Stimulated activated CD4-positive, alpha-beta T cell treated with anti-CD3 and anti-CD28 coated beads, Interleukin-4, amount 100 ng/mL, for 1 hour (primary cell): ENCODE measurements at regions not wholly inside any gene's neighbourhood (a gene's known extent, or its start where the extent isn't known, plus 50 kb on each side); places are given as distances from the start of the nearest gene placed in this dataset.
"Not testable (repeated sequence)": the region's sequence is repeated elsewhere in the genome, so short reads cannot be mapped to it uniquely, and the experiment has no call there.

Source experiments
- DNase-seq: peaks from one replicate; pipeline ENCODE4 v3.0.0-alpha.2; 2020

DNA sequence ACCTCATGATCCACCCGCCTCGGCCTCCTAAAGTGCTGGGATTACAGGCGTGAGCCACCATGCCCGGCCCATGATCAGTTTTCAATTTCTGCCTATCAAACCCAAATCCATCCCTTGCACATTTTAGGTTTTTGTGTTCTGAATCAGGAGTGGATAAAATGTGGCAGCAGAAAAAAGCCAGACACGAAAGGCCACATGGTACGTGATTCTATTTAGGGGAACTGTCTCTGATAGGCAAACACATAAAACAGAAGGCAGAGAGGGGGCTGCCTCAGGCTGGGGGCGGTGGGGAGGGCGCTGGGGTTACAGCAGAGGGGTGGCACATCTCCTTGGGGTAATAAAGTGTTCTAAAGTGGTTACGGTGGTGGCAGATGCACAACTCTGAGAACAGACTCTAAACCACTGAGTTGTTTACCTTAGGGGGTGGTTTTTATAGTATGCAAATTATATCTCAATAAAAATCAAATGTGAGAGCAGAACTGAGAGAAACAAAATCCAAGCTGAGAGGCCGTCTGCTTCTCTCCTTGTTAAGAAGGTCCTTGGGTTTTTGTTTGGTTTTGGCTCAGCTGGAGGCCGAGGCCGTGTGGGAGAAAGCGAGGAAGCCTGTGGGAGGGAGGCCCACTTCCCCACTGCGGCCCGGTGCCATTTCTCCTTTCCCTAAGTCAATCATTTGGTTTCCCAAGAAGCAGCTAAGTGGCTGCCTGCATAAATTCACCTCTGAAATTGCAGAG lies 78.0 kb downstream of the SOWAHC start:
- no peak for DNase-seq

DNA sequence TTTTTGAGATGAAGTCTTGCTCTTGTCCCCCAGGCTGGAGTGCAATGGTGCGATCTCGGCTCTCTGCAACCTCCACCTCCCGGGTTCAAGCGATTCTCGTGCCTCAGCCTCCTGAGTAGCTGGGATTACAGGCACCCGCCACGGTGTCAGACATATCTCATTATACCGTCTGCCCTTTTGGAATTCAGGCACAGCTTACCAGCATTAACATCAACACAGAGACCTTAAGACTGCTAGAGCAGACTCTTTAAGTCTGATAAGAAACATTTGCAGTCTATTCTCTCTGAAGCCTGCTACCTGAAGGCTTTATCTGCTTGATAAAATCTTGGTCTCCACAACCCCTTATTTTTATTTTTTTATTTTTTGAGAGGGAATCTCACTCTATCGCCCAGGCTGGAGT lies 78.7 kb downstream of the SOWAHC start:
- DNase-seq = not testable (repeated sequence)

DNA sequence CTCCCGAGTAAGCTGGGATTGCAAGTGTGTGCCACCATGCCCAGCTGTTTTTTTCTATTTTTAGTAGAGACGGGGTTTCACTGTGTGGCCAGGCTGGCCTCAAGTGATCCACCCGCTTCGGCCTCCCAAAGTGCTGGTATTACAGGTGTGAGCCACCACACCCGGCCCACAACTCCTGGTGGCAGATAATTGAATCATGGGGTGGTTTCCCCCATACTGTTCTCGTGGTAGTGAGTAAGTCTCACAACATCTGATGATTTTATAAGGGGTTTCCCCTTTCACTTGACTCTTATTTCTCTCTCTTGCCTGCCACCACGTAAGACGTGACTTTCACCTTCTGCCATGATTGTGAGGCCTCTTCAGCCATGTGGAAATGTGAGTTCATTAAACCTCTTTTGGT lies 79.1 kb downstream of the SOWAHC start:
- peak; percentile 8 for DNase-seq

DNA sequence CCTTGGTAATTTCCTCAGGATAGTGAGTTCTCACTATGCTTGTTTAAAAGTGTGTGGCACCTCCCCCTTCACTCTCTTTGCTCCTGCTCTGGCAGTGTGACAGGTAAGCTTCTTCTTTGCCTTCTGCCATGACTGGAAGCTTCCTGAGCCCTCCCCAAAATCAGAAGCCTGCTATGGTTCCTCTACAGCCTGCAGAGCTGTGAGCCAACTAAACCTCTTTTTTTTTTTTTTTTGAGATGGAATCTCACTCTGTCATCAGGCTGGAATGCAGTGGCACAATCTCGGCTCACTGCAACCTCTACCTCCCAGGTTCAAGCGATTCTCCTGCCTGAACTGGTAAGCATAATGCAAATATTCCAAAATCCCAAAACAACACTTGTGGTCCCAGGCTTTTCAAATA lies 80.0 kb downstream of the SOWAHC start:
- no peak for DNase-seq

DNA sequence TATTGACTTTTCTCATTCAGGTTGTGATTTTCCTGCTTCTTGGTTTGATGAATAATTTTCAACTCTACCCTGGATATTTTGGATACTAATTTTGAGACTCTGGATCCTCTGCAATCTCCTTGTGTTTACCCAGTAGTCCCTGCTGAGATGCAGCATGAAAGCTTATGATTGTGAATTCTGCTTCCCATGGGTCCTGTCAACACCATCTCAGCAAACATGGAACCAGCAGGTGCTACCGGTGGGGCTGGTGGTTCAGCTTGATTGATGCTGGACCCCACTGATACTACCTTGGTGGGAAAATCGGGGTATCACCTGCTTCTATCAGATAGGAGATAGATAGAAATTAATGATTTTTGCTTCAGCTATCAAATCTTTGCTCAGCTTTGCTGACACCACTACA lies 81.1 kb downstream of the SOWAHC start:
- DNase-seq = no peak

DNA sequence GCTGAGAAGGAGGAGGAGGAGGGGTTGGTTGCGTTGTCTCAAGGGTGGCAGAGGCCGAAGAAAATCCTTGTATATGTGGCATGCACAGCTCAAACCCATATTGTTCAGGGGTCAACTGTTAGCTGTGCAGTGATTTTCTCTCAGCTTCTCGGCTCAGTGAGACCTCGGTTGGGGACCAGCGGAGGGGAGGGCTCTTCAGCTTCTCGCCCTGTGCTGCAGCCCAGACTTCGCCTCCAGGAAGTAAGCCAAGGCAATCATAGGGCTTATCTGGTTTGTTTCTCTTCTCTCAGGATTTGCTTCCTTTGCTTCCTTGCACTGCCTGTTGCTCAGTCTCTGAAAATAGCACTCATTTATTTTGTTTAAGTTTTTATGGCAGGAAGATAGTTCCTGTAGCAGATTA lies 85.5 kb downstream of the SOWAHC start:
- no peak for DNase-seq

DNA sequence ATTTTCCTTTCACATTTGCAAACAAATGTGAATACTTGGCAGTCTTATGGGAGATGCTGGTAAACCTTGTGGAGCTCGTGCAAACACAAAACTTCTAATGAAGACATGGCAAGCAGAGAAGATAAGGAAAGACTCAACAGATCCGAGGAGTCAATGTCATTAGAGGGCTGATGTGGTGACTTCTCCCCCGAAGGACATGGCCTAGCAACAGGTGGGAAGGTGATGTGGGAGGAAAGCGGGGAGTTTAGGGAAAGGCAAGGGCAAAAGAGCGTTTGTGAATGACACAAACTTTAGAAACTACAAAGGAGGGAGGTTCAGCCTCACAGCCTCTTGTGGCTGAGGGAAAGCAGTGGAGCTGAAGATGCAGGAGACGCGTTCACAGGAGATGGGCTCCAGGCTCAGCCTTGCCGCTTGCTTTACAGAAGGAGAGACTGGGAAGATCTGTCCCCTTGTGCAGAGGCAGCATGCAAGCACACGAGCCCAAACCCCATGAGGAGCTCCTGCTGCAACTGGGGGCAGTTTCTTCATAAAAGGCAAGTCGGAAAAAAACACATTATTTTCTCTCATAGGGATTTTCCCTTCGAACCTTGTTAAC lies 86.6 kb downstream of the SOWAHC start:
- no peak for DNase-seq

DNA sequence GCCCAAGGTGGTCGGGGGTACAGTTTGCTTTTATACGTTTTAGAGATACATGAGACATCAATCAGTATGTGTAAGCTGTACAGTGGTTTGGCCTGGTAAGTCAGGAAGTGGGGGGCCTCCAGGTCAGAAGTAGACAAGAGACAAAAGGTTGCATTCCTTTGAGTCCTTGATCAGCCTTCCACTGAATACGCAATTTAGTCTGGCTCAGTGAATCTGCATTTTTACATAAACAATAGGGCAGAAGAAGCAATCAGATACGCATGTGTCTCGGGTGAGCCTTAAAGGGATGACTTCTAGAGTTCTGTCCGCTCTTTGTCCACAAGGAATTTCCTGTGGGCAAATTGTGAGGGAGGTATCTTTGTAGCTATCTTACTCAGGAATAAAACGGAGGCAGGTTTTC lies 87.2 kb downstream of the SOWAHC start:
- no peak for DNase-seq

DNA sequence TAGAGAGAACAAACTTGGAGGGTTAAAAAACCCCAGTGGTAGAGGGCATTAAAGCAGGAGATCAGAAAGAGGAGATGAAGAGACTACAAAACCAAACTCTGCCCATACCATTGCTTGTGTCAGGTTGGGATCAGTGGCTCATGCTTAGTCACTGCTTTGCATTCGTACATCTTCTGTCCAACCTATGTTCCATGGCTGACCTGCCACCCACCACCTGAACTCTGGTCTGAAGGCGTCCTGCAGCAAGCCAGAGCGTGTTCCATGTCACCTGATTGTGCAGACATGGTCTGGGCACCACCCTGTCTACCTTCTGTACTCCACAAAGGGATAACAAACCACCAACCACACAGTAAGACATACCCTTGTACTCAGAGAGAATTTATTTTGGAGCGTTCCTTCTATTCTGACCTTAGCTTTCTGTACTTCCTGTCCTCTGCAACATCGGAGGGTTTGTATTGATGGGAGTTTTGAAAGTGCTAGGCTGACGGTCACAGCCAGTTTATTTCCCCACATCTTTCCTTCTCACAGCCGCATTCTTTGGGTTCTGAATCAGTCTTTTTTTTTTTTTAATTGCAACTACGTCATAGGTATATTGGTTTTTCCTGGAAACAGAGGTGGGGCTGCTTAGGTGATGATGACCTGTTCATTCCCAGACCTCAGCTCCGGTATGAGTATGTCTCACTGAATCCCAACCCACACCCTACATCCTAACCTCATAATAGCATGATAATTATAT lies 88.3 kb downstream of the SOWAHC start:
- no peak for DNase-seq

DNA sequence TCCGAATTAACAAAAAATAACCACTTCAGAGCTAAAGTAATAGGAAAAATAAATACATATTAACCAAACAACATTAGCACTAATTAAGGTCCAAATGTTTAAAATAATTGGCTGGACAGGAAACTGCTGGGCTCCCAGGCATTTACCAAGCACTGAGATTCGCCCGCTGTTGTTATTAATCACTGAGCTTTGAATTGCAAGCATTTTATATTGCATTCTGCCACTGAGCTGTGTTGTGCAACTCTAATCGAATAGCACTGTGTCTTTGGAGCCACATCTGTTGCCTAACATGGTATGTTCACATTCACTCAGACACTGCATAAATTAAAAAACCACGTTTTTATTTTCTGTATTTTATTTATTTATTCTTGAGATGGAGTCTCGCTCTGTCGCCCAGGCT lies 88.9 kb downstream of the SOWAHC start:
- no peak for DNase-seq

DNA sequence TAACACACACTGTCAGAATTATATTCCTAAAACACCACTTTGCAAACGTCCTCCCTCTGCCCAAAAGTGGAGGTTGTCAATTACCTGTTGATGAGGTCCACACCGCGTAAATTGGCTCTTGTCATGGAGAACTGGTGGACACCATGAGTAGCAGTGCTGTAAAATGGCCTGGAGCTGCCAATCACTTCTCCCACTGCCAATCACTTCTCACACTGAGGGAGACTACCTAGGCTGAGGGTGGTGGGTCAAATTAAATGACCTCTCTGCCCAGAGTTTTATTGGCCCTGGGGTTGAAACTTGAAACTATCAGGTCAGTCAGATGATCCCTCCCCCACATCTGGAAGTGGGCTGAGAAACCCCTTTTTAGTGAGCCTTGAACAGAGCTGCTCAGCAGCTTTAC lies 89.6 kb downstream of the SOWAHC start:
- DNase-seq = no peak

DNA sequence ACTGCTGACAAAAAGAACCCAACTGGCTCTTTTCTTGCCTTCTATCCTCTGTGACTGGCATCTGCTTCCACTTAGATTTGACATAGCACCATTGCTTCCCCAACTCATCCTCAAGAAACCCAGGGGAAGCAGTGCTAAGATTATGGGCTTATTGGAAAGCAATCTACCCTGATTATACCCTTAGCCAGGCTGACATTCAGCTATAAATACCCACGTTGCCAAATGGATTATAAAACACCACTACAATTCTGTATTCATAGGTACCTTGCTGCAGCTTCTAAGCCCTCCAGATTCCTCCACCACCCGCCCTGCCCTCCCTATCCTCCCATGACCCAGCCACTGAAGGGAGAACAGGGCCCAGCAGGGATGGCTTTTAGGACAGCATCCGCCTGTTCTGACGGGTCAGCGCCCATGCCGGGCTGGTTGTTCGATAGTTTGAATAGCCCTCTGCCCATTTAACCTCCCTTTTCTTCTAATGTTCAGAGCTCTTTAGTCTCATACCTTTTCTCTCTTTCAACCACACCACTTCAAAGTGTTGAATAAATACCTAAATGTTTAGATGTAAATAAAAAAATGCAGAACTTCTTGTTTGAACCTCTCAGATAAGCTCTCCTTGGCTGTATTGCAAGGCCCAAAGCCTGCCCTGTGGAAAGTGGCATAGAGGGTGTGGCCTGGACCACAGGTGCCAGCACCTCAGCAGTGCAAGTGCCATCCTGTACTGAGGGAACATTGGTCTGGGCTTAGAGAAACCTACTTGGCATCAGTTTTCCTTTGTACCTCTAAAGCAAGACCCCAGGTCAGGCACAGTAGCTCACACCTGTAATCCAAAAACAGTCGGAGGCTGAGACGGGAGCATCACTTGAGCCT lies 86.6 kb upstream of the RGPD5 start:
- DNase-seq = no peak

DNA sequence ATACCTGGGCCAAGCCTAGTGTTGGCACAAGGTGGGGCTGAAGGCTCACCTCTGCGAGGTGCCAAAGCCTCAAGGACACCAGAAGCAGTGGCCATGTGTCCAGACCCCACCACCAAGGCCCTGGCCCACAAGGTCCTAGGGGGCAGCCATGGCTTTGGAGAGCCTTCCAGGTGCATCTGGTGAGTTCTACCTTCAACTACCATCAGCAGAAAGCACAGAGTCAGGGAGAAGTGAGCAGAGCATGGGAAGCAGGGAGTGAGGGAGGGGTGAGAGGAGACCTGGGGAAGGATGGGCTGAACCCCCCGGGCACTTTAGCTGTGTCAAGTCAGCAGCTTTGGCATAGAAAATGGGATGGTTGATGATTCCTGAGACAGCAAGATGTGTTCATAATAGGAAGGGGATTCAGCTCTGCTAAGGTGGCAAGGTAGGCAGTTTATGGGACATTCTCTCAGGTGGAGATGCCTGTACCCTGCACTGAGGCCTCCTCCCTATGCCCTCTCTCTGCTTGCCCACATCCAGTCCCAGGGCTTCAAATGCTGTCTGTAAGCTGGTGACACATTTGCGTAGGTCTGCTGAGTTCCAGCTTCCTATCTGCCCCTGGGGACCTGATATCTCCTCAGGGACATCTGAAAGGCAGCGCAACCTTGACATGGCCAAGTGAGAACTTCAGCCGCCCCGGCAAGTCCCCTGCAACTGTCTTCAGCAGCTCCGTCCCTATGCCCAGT lies 83.4 kb upstream of the RGPD5 start:
- no peak for DNase-seq

DNA sequence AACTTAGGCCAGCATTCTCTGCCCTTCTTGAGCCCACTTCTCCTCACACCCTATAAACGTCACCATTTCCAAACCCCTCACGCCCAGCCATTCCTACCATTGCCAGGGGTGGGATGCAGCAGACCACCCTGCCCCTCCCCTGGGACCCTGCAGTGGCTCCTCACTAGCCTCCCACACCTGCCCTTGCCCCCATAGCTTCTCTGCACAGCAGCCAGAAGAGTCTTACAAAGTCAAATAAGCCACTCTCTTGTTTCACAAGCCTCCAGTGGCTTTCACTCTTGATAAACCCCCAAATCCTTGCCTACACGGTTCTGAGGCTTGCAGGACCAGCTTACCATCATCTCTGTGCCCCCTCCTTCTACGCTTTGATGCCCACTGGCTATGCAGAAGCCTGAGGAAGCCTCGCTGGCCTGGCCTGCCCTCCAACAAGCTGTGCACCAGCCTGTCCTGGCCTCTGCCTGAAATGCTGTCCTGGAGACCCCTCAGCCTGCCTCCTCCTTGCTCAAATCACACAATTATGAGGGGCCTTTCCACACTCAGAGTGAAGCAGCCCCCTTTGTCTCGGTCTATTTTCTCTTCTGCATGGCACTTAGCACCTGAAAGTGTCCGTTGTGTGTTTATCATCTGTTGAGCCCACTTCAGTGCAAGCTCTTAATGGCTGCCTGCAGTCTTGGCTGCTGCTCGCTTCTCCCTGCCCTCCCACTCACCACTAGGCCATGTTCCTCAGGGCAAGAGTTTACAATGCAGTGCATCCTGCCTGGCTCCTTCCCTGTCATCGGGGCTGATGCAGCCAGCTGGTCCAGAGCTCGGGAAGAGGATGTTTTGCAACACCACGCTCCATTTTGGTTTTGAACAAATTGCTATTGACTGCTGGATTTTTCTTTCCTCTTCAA lies 82.6 kb upstream of the RGPD5 start:
- no peak for DNase-seq

DNA sequence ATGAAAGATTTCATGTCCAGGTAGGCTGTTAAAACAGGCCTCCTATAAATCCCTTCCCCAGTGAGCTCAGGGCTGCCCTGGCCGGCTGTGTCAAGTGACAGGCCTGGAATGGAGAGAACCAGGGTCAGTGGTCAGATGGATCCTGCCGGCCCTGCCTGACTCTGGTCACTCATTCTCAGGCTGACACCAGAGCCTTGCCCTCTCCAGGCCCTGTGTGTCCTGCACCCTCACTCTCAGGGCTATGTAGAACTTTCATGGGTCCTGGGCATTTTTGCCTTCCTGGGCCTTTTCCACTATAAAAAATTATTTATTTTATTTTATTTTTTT lies 82.0 kb upstream of the RGPD5 start:
- no peak for DNase-seq

DNA sequence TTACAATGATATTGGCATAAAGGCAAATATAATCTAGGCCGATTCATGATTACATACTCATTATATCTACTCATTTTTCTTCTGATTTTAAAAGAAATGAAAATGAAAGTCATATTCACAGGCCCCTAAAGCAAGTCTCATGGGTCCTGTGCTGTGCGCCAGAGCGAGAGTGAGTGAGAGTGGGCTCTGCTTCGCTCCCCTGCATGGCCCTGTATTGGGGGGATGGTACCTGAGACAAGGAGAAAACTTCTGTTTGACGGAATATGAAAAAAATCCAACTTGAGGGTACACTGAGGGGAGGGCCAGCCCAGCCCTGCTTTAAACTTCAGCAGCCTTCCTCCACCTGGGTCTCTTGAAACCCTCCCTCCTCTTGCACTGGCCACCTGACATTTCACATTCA lies 81.4 kb upstream of the RGPD5 start:
- no peak for DNase-seq

DNA sequence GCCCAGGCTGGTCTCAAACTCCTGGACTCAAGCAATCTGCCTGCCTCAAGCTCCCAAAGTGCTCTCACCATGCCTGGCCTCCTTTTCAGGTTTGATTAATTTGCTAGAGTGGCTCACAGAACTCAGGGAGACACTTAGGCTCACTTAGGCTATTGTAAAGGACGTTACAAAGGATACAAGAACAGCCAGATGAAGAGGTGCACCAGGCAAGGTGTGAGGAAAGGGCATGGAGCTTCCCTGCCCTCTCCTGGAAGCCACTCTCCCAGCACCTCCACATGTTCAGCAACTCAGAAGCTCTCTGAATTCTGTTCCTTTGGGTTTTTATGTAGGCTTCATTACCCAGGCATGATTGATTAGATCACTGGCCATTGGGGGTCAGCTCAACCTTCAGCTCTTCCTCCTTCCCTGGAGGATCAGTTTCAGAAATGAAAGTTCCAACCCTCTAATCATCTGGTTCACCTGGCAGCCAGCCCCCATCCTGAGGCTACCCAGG lies 78.7 kb upstream of the RGPD5 start:
- DNase-seq = no peak

DNA sequence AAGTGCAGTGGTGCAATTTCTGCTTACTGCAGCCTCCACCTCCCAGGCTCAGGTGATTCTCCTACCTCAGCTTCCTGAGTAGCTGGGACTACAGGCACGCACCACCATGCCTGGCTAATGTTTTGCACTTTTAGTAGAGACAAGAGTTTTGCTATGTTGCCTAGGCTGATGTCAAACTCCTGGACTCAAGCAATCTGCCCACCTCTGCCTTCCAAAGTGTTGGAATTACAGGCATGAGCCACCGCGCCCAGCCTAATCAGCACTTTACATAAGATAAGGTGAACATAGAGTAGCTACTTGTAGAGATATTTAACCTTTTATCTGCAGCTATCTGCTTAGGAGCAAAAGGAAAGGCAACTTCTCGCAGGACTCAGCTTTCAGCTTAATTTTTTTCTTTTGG lies 77.5 kb upstream of the RGPD5 start:
- DNase-seq = not testable (repeated sequence)

DNA sequence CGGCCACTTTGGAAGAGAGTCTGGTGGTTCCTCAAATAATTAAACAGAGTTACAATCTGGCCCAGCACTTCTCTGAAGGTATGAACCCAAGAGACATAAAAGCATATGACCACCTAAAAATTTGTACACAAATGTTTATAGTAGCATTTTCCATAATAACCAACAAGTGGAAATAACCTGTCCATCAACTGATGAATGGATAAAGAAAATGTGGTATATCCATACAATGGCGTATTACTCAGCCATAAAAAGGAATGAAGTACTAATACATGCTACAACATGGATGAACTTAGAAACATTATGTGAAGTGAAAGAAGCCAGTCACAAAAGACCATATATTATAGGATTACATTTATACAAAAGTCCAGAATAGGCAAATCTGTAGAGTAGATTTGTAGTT lies 76.0 kb upstream of the RGPD5 start:
- DNase-seq = no peak

DNA sequence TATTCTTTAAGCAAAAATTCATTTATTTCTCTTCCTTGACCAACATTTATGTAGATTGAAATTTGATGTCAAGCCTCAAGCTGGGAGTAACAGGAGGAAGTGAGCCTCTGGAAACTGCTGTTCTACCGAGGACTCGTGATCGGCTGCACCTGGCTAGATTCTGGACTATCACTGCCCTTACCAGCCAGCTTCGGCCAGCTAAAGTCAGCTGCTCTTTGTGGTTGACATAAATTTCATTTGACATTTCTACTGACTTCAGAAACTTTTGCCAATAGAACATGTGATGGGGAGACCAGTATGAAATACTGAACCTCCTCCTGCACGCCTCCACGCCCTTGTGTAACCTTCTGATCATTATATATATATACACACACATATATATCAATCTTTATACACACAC lies 74.2 kb upstream of the RGPD5 start:
- no peak for DNase-seq

DNA sequence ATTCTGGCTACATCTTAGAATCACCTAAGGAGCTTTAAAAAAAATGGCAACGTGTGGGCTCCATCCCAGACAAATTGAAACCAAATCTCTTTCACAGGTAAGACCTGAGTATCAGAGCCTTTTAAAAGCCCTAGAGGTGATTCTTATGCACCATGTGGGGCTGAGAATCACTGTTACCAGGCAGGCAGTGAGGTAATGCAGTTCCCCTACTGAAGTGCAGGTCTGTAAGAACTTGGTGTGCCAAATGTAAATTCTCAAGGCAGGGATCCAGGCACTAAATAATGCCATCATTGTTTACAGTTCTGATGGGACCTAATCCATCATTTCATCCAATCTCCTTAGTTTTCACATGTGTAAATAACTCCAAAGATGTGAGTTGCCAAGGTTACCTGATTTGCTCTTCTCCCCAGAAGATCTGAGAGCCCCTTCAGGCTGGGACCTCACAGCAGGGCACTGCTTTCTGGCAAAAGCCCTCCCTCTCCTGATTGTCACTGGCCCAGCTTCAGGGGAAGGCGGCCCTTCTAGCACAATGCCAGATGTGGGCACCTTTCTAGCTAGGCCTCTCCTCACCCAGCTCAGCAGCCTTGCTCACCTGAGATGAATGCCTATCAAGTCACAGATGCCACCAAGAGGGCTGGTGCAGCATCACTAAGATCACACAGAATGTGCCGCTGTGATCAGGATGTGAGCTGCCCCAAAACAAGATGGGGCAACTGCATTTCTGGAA lies 73.6 kb upstream of the RGPD5 start:
- DNase-seq = no peak
